ENCODE measurements at regions not wholly inside any gene's neighbourhood (a gene's known extent, or its start where the extent isn't known, plus 50 kb on each side); places are given as distances from the start of the nearest gene placed in this dataset.
A peak's percentile ranks its signal among the peaks of the same experiment; 100 is the strongest.

GRCh38 chr11:33479231-33479630 is 221.4 kb downstream of the C11orf91 start:
- H3K27me3 ChIP-seq, result peaks cover 0 to 43% of the 10 kb centered on the region in 2 donors
- no peak overlapping the region for H3K27ac ChIP-seq
- no peak overlapping the region for H3K4me3 ChIP-seq
- intact Hi-C loops (cut with DNase I), result no loop called here
- H3K9me3 ChIP-seq, result no peaks in the 10 kb centered on the region
- no peaks in the 10 kb centered on the region for H3K4me1 ChIP-seq
- no peak for DNase-seq
- no peak for ATAC-seq
- H3K36me3 ChIP-seq, result no peaks in the 10 kb centered on the region
- no peak for TF ChIP-seq CTCF (IDR thresholded peaks at IDR 0.05)

- DNase-seq (peak in 1 of 4 donors; percentile 15), ATAC-seq (no peak)
- intact Hi-C loops (cut with DNase I), result no loop called here
- TF ChIP-seq CTCF (IDR thresholded peaks at IDR 0.05), result no peak
- H3K27me3 ChIP-seq, result peaks cover 0 to 44% of the 10 kb centered on the region in 2 donors
- H3K36me3 ChIP-seq, result no peaks in the 10 kb centered on the region
- no peaks in the 10 kb centered on the region for H3K9me3 ChIP-seq
- no peaks in the 10 kb centered on the region for H3K4me1 ChIP-seq
- H3K4me3 ChIP-seq, result no peak overlapping the region
- no peak overlapping the region for H3K27ac ChIP-seq
Measured at GRCh38 chr11:33478111-33478573, 221.0 kb downstream of the HIPK3 start.

GRCh38 chr11:33476945-33477606 is 219.9 kb downstream of the HIPK3 start:
- no peak overlapping the region for H3K4me3 ChIP-seq
- no peak overlapping the region for H3K27ac ChIP-seq
- intact Hi-C loops (cut with DNase I), result no loop called here
- H3K9me3 ChIP-seq, result no peaks in the 10 kb centered on the region
- DNase-seq (no peak), ATAC-seq (no peak)
- no peaks in the 10 kb centered on the region for H3K4me1 ChIP-seq
- no peak for TF ChIP-seq CTCF (IDR thresholded peaks at IDR 0.05)
- peaks cover 0 to 39% of the 10 kb centered on the region in 2 donors for H3K27me3 ChIP-seq
- H3K36me3 ChIP-seq, result no peaks in the 10 kb centered on the region

- H3K27ac ChIP-seq, result no peak overlapping the region
- TF ChIP-seq CTCF (IDR thresholded peaks at IDR 0.05), result no peak
- ATAC-seq (no peak), DNase-seq (peak in 2 of 4 donors; percentile 75 to 81)
- no peaks in the 10 kb centered on the region for H3K4me1 ChIP-seq
- no peaks in the 10 kb centered on the region for H3K9me3 ChIP-seq
- peaks cover 0 to 39% of the 10 kb centered on the region in 2 donors for H3K27me3 ChIP-seq
- intact Hi-C loops (cut with DNase I), result no loop called here
- no peaks in the 10 kb centered on the region for H3K36me3 ChIP-seq
- H3K4me3 ChIP-seq, result no peak overlapping the region
Measured at GRCh38 chr11:33475993-33476392, 218.8 kb downstream of the HIPK3 start.

GRCh38 chr11:33474866-33475265 is 217.7 kb downstream of the HIPK3 start:
- ATAC-seq (no peak), DNase-seq (no peak)
- H3K4me3 ChIP-seq, result no peak overlapping the region
- H3K9me3 ChIP-seq, result no peaks in the 10 kb centered on the region
- H3K36me3 ChIP-seq, result no peaks in the 10 kb centered on the region
- H3K4me1 ChIP-seq, result no peaks in the 10 kb centered on the region
- no peak for TF ChIP-seq CTCF (IDR thresholded peaks at IDR 0.05)
- peaks cover 0 to 34% of the 10 kb centered on the region in 2 donors for H3K27me3 ChIP-seq
- H3K27ac ChIP-seq, result no peak overlapping the region
- intact Hi-C loops (cut with DNase I), result no loop called here
